ENCODE measurements at regions not wholly inside any gene's neighbourhood (a gene's known extent, or its start where the extent isn't known, plus 50 kb on each side); places are given as distances from the start of the nearest gene placed in this dataset.

DNA sequence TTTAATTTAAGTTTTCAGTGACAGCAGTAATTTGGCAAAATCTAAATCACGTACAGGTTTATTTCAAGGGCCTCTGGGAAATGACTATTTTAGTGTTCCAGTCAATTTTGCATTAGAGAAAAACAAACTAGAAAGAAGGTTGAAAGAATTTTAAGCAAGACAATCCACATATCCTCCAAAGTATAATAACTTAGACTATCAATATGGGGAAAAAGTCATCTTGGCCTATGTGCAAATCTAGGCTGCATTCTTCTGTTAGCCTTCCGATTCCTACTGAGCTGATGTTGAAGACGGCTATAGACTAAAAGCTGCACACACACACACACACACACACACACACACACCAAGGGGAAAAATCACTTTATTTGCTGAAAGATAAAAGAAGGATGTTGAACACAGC, 81.3 kb downstream of the SLITRK6 start:
- BruUV-seq (replicated peaks) = no TSS peak
- ChIA-PET POLR2A (ENCODE audit: unreplicated experiment) (no interaction called here), CTCF (no interaction called here)
- Histone ChIP-seq H3K4me2 (ENCODE audit: low read length) (no peak overlapping the region), H3K9me3 (ENCODE audit: low read length) (no peaks in the 10 kb centered on the region), H3K9me2 (replicated peaks; ENCODE audit: low read length) (no peaks in the 10 kb centered on the region), H3K36me3 (ENCODE audit: low read depth, low read length) (no peaks in the 10 kb centered on the region), H3K9ac (ENCODE audit: low read length) (no peak overlapping the region), H3K4me3 (ENCODE audit: low read length) (no peak overlapping the region), H3K4me1 (ENCODE audit: insufficient read depth, low read length) (no peaks in the 10 kb centered on the region), H2AFZ (ENCODE audit: low read length) (no peak overlapping the region), H3K27me3 (ENCODE audit: low read length) (no peaks in the 10 kb centered on the region), H4K20me1 (ENCODE audit: low read length) (no peaks in the 10 kb centered on the region), H3K27ac (ENCODE audit: low read length) (no peak overlapping the region), H3K79me2 (ENCODE audit: low read length) (no peaks in the 10 kb centered on the region), H3F3A (ENCODE audit: low read length, unreplicated experiment) (no peaks in the 10 kb centered on the region)
- intact Hi-C loops (cut with micrococcal nuclease) = no loop called here
- ATAC-seq (no peak), DNase-seq (no peak)
- no peak for TF ChIP-seq EZH2phosphoT487 (IDR thresholded peaks at IDR 0.05; ENCODE audit: borderline replicate concordance, low read length)
- TF ChIP-seq, protein P1, sequence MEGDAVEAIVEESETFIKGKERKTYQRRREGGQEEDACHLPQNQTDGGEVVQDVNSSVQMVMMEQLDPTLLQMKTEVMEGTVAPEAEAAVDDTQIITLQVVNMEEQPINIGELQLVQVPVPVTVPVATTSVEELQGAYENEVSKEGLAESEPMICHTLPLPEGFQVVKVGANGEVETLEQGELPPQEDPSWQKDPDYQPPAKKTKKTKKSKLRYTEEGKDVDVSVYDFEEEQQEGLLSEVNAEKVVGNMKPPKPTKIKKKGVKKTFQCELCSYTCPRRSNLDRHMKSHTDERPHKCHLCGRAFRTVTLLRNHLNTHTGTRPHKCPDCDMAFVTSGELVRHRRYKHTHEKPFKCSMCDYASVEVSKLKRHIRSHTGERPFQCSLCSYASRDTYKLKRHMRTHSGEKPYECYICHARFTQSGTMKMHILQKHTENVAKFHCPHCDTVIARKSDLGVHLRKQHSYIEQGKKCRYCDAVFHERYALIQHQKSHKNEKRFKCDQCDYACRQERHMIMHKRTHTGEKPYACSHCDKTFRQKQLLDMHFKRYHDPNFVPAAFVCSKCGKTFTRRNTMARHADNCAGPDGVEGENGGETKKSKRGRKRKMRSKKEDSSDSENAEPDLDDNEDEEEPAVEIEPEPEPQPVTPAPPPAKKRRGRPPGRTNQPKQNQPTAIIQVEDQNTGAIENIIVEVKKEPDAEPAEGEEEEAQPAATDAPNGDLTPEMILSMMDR (conservative IDR thresholded peaks at IDR 0.05; ENCODE audit: low read depth, low read length) = no peak
- TF ChIP-seq EZH2 (IDR thresholded peaks at IDR 0.05; ENCODE audit: low read length, unreplicated experiment) = no peak

DNA sequence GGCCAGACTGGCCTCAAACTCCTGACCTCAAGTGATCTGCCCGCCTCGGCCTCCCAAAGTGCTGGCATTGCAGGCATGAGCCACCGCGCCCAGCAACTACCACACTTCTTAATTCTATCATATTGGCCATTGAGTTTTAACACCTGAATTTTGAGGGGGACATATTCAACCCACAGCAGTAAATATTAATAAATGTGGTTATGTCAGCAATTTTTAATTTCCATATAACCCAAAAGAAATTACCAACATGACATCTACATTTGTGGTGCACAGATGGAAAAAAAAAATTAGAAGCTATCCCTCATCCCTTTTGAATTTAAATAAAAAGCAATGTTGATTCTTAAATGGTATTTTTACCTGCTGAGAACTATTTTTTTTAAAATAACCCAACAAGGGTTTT, 88.7 kb downstream of the SLITRK6 start:
- CTCF ChIA-PET = no interaction called here

DNA sequence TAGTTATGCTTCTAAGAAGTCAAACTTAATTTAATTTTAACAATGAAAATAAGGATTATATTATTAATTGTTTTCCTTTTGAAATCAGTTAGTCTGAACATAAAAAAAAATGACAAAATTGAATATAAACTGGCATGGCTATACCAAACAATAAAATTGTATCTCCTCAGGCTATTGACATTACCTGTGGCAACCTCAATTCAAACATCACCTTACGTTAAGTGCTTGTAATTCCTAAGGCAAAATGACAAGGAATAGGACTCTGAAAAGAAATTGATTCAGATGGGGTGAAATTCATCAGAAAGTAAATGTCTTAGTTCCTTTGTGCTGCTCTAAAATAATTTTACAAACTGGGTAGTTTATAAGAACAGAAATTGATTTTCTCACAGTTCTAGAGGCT, 89.5 kb downstream of the SLITRK6 start:
- peak; percentile 57 for DNase-seq
- intact Hi-C loops (cut with micrococcal nuclease) = loop anchor here (1.0 to 5.0 kb wide), 4 partner anchors 16 to 207 kb away; partner anchors contain the start of gene SLITRK6
- TSS peak; percentile 35 for BruUV-seq (replicated peaks)
- peak overlapping the region; percentile 41; the same call in 1 of the 2 replicates for H3K27ac ChIP-seq (ENCODE audit: low read length)
- H3K9me2 ChIP-seq (replicated peaks; ENCODE audit: low read length) = no peaks in the 10 kb centered on the region
- H3K9ac ChIP-seq (ENCODE audit: low read length) = no peak overlapping the region
- no peaks in the 10 kb centered on the region for H3K79me2 ChIP-seq (ENCODE audit: low read length)
- peak overlapping the region; percentile 39; the same call in 1 of the 2 replicates for H2AFZ ChIP-seq (ENCODE audit: low read length)
- H3K9me3 ChIP-seq (ENCODE audit: low read length) = no peaks in the 10 kb centered on the region
- peak overlapping the region; percentile 69; the same call in 1 of the 2 replicates for H3K4me2 ChIP-seq (ENCODE audit: low read length)
- no peaks in the 10 kb centered on the region for H3K36me3 ChIP-seq (ENCODE audit: low read depth, low read length)
- no peak for TF ChIP-seq EZH2phosphoT487 (IDR thresholded peaks at IDR 0.05; ENCODE audit: borderline replicate concordance, low read length)
- TF ChIP-seq EZH2 (IDR thresholded peaks at IDR 0.05; ENCODE audit: low read length, unreplicated experiment) = no peak
- TF ChIP-seq, protein P1 (conservative IDR thresholded peaks at IDR 0.05; ENCODE audit: low read depth, low read length) = no peak
- POLR2A ChIA-PET (ENCODE audit: unreplicated experiment) = no interaction called here
- no peaks in the 10 kb centered on the region for H3K27me3 ChIP-seq (ENCODE audit: low read length)
- peak overlapping the region; percentile 9; the same call in 1 of the 2 replicates for H3K4me3 ChIP-seq (ENCODE audit: low read length)
- ATAC-seq = peak; percentile 63
- no peaks in the 10 kb centered on the region for H4K20me1 ChIP-seq (ENCODE audit: low read length)
- no peaks in the 10 kb centered on the region for H3F3A ChIP-seq (ENCODE audit: low read length, unreplicated experiment)
- peaks cover 14% of the 10 kb centered on the region for H3K4me1 ChIP-seq (ENCODE audit: insufficient read depth, low read length)
- CTCF ChIA-PET = no interaction called here

More for the DNA sequence above, 88.7 kb downstream of the SLITRK6 start:
- H2AFZ ChIP-seq (ENCODE audit: low read length) = no peak overlapping the region
- ATAC-seq = no peak
- no peaks in the 10 kb centered on the region for H3F3A ChIP-seq (ENCODE audit: low read length, unreplicated experiment)
- no peaks in the 10 kb centered on the region for H3K9me2 ChIP-seq (replicated peaks; ENCODE audit: low read length)
- H3K9ac ChIP-seq (ENCODE audit: low read length) = no peak overlapping the region
- H3K4me1 ChIP-seq (ENCODE audit: insufficient read depth, low read length) = peaks cover 14% of the 10 kb centered on the region
- no peaks in the 10 kb centered on the region for H3K27me3 ChIP-seq (ENCODE audit: low read length)
- no peak for DNase-seq
- no peaks in the 10 kb centered on the region for H3K79me2 ChIP-seq (ENCODE audit: low read length)
- H3K4me3 ChIP-seq (ENCODE audit: low read length) = no peak overlapping the region
- no peaks in the 10 kb centered on the region for H3K9me3 ChIP-seq (ENCODE audit: low read length)
- BruUV-seq (replicated peaks) = no TSS peak
- H4K20me1 ChIP-seq (ENCODE audit: low read length) = no peaks in the 10 kb centered on the region
- intact Hi-C loops (cut with micrococcal nuclease) = no loop called here
- H3K4me2 ChIP-seq (ENCODE audit: low read length) = no peak overlapping the region
- H3K36me3 ChIP-seq (ENCODE audit: low read depth, low read length) = no peaks in the 10 kb centered on the region
- POLR2A ChIA-PET (ENCODE audit: unreplicated experiment) = no interaction called here
- TF ChIP-seq EZH2phosphoT487 (IDR thresholded peaks at IDR 0.05; ENCODE audit: borderline replicate concordance, low read length) (no peak), EZH2 (IDR thresholded peaks at IDR 0.05; ENCODE audit: low read length, unreplicated experiment) (no peak)
- TF ChIP-seq, protein P1 (conservative IDR thresholded peaks at IDR 0.05; ENCODE audit: low read depth, low read length) = no peak
- H3K27ac ChIP-seq (ENCODE audit: low read length) = no peak overlapping the region
